Gastroesophageal sphincter (tissue), 4 donors: ENCODE measurements at regions not wholly inside any gene's neighbourhood (a gene's known extent, or its start where the extent isn't known, plus 50 kb on each side); places are given as distances from the start of the nearest gene placed in this dataset.

Experiments
- ATAC-seq: fragments of 150-250 bp; one replicate; pipeline ENCODE4 v1.9.1; 2016; ENCODE audit warnings: mild to moderate bottlenecking, moderate library complexity
- H3K27ac ChIP-seq, 4 donors: fragments of 200-600 bp; sonication (generic) in 3 of 4; 1 replicate in 3 of 4; 2 replicates in 1 of 4; pipeline ENCODE4 v1.5.1; 2016 to 2019
- H3K27me3 ChIP-seq: fragments of 200-600 bp; sonication (generic); one replicate; pipeline ENCODE4 v1.5.1; 2019
- H3K36me3 ChIP-seq, 2 donors: fragments of 200-600 bp; sonication (generic); one replicate each; pipeline ENCODE4 v1.5.1; 2019; ENCODE audit warnings: control low read depth in 1 of 2
- H3K4me1 ChIP-seq, 3 donors: fragments of 200-600 bp; sonication (generic); 1 replicate in 2 of 3; 2 replicates in 1 of 3; pipeline ENCODE4 v1.5.1; 2016 to 2019; ENCODE audit warnings: control low read depth in 2 of 3
- H3K4me3 ChIP-seq, 2 donors: fragments of 200-600 bp; sonication (generic); one replicate each; pipeline ENCODE4 v1.5.1; 2019; ENCODE audit warnings: mild to moderate bottlenecking in 1 of 2, moderate library complexity in 1 of 2
- H3K9me3 ChIP-seq, 3 donors: fragments of 200-600 bp; sonication (generic); one replicate each; pipeline ENCODE4 v1.5.1; 2017 to 2019; ENCODE audit warnings: control low read depth in 2 of 3
- CTCF ChIP-seq, 4 experiments: fragments of 200-600 bp in 2 of 4; fragments of 450-650 bp in 2 of 4; sonication (generic) in 1 of 4; IDR thresholded peaks; one replicate each; pipeline ENCODE4 v1.5.1; 2017 to 2019; ENCODE audit warnings: antibody characterized with exemption in 4 of 4, mild to moderate bottlenecking in 2 of 4, moderate library complexity in 2 of 4
- EP300 ChIP-seq: sonication (generic); formaldehyde crosslinking; IDR thresholded peaks from one replicate; pipeline ENCODE4 v1.6.1; 2017; ENCODE audit warnings: antibody characterized with exemption, mild to moderate bottlenecking
- POLR2A ChIP-seq, 2 donors: fragments of 450-650 bp; IDR thresholded peaks; one replicate each; pipeline ENCODE4 v1.6.1; 2017; ENCODE audit warnings: antibody characterized with exemption in 2 of 2, mild to moderate bottlenecking in 2 of 2, moderate library complexity in 1 of 2
- POLR2AphosphoS5 ChIP-seq: sonication (generic); formaldehyde crosslinking; IDR thresholded peaks from one replicate; pipeline ENCODE4 v1.6.1; 2017; ENCODE audit warnings: antibody characterized with exemption
- WGBS, 2 donors: methylation state at CpG; one replicate each; pipeline ENCODE4 v1.1.5; 2018; ENCODE audit warnings: low coverage in 1 of 2; 5-methylcytosine and 5-hydroxymethylcytosine counted together

GRCh38 chr15:39176030-39176429 lies 404.8 kb upstream of the THBS1 start:
- Histone ChIP-seq H3K27ac (no peak overlapping the region), H3K27me3 (no peaks in the 10 kb centered on the region), H3K4me1 (peaks cover 6 to 29% (median 16%) of the 10 kb centered on the region in 3 donors), H3K4me3 (no peak overlapping the region), H3K36me3 (no peaks in the 10 kb centered on the region), H3K9me3 (no peaks in the 10 kb centered on the region)
- ATAC-seq = no peak
- no peak for TF ChIP-seq POLR2AphosphoS5
- TF ChIP-seq POLR2A (IDR thresholded peaks at IDR 0.05) = no peak
- no peak for TF ChIP-seq EP300
- TF ChIP-seq CTCF (IDR thresholded peaks at IDR 0.05) = no peak
- WGBS, 2 donors = 92 to 96% methylated on average over 3 of the region's 3 CpGs

GRCh38 chr15:39177561-39177960 lies 403.3 kb upstream of the THBS1 start:
- no peaks in the 10 kb centered on the region for H3K27me3 ChIP-seq
- no peak overlapping the region for H3K27ac ChIP-seq
- WGBS, 2 donors = 57 to 85% methylated on average over 1 to 3 of the region's 4 CpGs
- H3K4me3 ChIP-seq = no peak overlapping the region
- ATAC-seq = no peak
- peaks cover 0 to 34% (median 7%) of the 10 kb centered on the region in 3 donors for H3K4me1 ChIP-seq
- no peak for TF ChIP-seq CTCF (IDR thresholded peaks at IDR 0.05)
- TF ChIP-seq POLR2A (IDR thresholded peaks at IDR 0.05) = no peak
- no peak for TF ChIP-seq POLR2AphosphoS5
- no peak for TF ChIP-seq EP300
- H3K36me3 ChIP-seq = no peaks in the 10 kb centered on the region
- H3K9me3 ChIP-seq = no peaks in the 10 kb centered on the region

- Histone ChIP-seq H3K4me3 (no peak overlapping the region), H3K4me1 (peaks cover 0 to 24% (median 0%) of the 10 kb centered on the region in 3 donors), H3K9me3 (no peaks in the 10 kb centered on the region), H3K27ac (no peak overlapping the region), H3K27me3 (no peaks in the 10 kb centered on the region), H3K36me3 (no peaks in the 10 kb centered on the region)
- no peak for TF ChIP-seq POLR2AphosphoS5
- no peak for TF ChIP-seq EP300
- TF ChIP-seq POLR2A (IDR thresholded peaks at IDR 0.05) = no peak
- no peak for TF ChIP-seq CTCF (IDR thresholded peaks at IDR 0.05)
- 50 to 100% methylated on average over 1 of the region's 1 CpG for WGBS, 2 donors
- no peak for ATAC-seq
Measured at GRCh38 chr15:39180030-39180429, 400.8 kb upstream of the THBS1 start.

GRCh38 chr15:39180483-39180933 lies 400.4 kb upstream of the THBS1 start:
- Histone ChIP-seq H3K4me1 (peaks cover 0 to 24% (median 0%) of the 10 kb centered on the region in 3 donors), H3K4me3 (no peak overlapping the region), H3K9me3 (no peaks in the 10 kb centered on the region), H3K36me3 (no peaks in the 10 kb centered on the region), H3K27ac (no peak overlapping the region), H3K27me3 (no peaks in the 10 kb centered on the region)
- TF ChIP-seq CTCF (IDR thresholded peaks at IDR 0.05) (no peak), EP300 (no peak), POLR2A (IDR thresholded peaks at IDR 0.05) (no peak), POLR2AphosphoS5 (no peak)
- no peak for ATAC-seq

- Histone ChIP-seq H3K4me1 (peaks cover 0 to 24% (median 0%) of the 10 kb centered on the region in 3 donors), H3K27ac (no peak overlapping the region), H3K27me3 (no peaks in the 10 kb centered on the region), H3K9me3 (no peaks in the 10 kb centered on the region), H3K36me3 (no peaks in the 10 kb centered on the region), H3K4me3 (no peak overlapping the region)
- WGBS, 2 donors = 20 to 25% methylated on average over 1 of the region's 1 CpG
- ATAC-seq = no peak
- TF ChIP-seq CTCF (IDR thresholded peaks at IDR 0.05) (no peak), EP300 (no peak), POLR2A (IDR thresholded peaks at IDR 0.05) (no peak), POLR2AphosphoS5 (no peak)
Measured at GRCh38 chr15:39181056-39181747, 399.7 kb upstream of the THBS1 start.
